ENCODE measurements at regions not wholly inside any gene's neighbourhood (a gene's known extent, or its start where the extent isn't known, plus 50 kb on each side); places are given as distances from the start of the nearest gene placed in this dataset.

DNA sequence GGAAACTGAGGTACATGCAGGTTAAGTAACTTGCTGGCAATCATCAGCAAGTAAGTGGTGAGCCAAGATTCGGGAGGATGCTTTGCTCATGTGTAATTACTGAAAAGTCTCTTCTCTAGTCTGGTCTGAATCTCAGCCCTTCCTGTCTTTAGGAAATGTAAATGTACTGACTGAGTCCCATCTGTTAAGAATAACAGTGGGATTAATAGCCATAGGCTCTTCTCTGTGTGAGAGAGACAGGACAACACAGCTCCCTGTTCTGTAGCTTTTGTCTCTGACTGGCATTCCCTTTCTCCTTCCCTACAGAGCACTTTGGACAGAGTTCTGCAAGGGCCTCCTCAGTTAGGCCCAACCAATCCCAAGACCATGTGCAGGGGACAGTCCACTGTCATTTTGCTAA is 131.3 kb upstream of the OGFRL1 start:
- TF ChIP-seq CTCF (IDR thresholded peaks at IDR 0.05) (no peak), POLR2A (IDR thresholded peaks at IDR 0.05) (no peak)

Measured in tibial nerve (tissue), 3 donors.